Caki2 (cell line): ENCODE measurements at regions not wholly inside any gene's neighbourhood (a gene's known extent, or its start where the extent isn't known, plus 50 kb on each side); places are given as distances from the start of the nearest gene placed in this dataset.

Experiments used
- DNase-seq: peaks from one replicate; pipeline ENCODE4 v3.0.0-alpha.2; 2015; ENCODE audit warnings: low read depth
- in situ Hi-C: cut with HindIII; loops from 2 replicates; pipeline ENCODE4 v1.10.0; 2016; ENCODE audit warnings: low sequenced_read_pairs, low pct_unique_long_range_greater_than_20kb, mixed read lengths

DNA sequence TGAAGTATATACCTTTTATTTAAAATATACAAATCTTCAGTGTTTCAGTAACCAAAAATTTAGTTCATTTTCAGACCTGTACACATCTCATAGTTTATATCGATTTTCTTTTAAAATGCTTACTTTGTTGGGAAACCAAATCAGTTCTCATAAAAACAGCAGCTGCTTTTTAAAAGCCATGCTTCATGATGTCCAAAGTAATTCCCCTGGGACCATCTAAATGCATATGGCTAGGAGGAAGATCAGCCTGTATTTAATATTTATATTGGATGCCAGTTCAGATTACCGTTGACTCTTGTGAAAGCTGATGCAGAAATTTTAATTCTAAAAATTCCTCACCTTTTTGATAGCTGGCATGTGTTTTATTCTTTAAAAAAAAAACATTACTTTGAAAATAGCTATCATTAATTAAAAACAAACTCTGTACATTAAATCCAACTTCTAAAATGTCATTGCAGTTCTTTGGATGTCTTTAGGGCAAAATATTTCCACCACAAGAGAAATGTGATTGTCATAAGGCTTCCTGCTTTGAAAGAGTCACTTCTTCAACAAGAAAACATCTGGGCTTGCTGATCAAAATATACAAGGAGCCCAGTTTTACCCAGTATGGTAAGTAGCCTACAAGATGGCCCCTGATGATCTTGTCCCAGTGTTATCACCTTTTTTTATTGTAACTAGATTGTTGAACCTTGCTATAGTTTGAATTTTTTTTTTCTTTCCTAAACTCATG lies 1242.9 kb upstream of the CDH6 start:
- no peak for DNase-seq
- in situ Hi-C loops, result no loop called here

DNA sequence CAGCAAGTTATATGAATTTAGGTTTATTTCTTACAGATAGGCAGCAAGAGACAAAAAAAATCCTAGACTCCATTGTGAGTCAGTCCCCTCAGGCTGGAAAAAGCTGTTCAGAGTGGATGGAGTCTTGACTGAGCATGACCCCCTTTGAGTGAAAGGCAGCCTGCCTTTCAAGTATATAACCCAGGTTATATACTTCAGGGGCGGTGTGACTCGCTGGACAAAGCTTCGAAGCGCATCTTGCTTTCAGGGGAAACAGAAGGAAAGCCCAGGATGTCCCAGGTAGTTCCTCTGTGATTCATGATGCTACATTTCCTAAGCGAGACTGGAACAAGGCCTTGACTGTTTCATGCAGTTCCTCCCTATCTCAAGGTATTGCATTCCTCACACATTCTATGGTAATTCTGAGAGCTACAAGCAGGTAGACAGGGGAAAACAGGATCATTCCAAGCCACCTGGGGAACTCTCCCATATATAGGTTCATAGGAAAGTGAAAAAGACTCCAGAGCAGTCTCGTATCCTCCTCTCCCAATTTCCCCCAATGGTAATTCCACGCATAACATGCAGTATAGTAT lies 1244.1 kb upstream of the CDH6 start:
- DNase-seq, result no peak
- in situ Hi-C loops, result no loop called here

- in situ Hi-C loops, result no loop called here
- no peak for DNase-seq
Observed at GRCh38 chr5:29944327-29944726, 1249.2 kb upstream of the CDH6 start.

DNA sequence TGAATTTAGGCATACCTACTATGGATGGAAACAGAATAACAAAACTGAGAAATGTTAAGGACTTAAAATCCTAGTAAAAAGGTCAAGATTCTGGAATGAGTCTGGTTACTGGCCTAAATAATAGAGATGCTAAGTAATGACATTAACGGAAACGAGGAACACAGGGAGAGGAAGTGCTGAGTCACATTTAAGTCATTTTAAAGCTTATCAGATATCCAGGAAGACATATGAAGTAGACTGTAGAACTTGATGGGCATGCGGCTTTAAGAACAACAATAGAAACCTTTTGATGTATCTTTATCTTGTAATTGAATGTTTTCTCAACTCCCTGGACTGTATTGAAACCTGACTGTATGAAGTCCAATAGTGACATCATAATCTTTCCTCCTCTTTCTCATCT lies 1251.4 kb upstream of the CDH6 start:
- no peak for DNase-seq
- in situ Hi-C loops, result no loop called here

GRCh38 chr5:29939988-29940387 lies 1253.5 kb upstream of the CDH6 start:
- in situ Hi-C loops, result no loop called here
- no peak for DNase-seq

DNA sequence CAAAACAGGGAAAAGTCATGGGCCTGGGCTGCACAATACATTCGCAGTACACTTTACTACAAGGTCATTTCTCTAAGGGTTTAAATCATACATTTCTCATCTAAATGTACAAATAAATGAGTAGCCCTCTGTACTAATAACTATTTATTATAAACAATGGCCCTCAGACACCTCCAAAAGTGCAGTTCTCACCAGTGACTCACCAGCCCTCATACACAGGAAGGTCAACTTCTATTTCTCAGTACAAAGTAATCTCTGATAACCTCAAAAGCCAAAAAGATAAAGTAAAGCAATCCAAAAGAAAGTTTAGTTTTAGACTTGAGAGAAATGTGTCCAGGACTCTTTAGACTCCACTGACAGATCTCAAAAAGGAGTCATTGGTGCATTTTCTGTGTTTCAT lies 1258.1 kb upstream of the CDH6 start:
- DNase-seq, result no peak

DNA sequence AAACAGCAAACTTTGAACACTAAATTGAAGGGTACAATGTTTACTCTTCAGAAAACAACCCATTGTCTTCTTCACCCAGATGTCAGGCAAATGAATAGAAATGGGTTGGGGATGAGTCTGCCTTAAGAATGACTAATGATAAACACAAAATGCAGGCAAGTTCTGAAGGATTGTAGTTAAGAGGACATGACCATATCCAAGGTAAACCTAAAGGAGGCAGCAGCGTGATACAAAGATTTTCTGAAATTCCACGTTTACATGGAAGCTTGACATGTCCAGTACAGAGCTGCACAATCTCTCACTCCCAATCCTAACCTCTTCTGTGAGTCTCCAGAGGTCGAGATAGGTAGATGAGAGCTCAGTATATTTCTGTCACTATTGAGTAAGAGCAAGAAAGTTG lies 1263.2 kb upstream of the CDH6 start:
- no peak for DNase-seq
- in situ Hi-C loops, result no loop called here

More for the DNA sequence above, 1258.1 kb upstream of the CDH6 start:
- in situ Hi-C loops, result no loop called here

- no peak for DNase-seq
- in situ Hi-C loops, result no loop called here
Observed at GRCh38 chr5:29924107-29924506, 1269.4 kb upstream of the CDH6 start.

GRCh38 chr5:29905626-29906353 lies 1287.7 kb upstream of the CDH6 start:
- no peak for DNase-seq
- in situ Hi-C loops, result no loop called here

DNA sequence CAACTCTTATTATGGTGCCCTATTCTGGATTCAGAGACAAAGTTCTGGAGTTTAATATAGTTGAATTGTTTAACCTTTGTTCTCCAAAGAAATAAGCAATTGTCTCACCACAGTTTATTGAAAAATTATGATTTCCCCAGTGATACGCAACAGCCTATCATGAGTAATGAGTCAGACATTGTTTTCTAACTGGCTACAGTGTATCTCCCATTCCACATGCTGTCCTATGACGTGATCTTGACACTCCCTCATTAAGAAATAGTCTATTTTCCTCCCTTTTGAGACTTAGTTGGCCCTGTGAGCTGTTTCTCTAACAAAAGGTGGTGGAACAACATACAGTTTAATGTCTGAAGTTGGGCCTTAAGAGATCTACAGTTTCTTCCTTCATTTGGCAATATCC lies 1290.6 kb upstream of the CDH6 start:
- DNase-seq, result no peak
- in situ Hi-C loops, result no loop called here

DNA sequence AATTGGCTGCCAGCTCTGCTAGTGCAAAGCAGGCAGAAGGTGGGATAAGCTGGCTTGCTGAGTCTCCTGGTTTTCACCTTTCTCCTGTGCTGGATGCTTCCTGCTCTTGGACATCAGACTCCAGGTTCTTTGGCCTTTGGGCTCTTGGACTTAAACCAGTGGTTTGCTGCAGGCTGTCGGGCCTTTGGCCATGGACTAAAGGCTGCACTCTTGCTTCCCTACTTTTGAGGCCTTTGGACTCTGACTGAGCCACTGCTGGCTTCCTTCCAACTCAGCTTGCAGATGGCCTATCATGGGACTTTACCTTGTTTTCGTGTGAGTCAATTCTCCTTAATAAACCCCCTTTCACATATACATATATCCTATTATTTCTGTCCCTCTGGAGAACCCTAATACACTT lies 1293.9 kb upstream of the CDH6 start:
- in situ Hi-C loops, result no loop called here
- DNase-seq, result no peak

DNA sequence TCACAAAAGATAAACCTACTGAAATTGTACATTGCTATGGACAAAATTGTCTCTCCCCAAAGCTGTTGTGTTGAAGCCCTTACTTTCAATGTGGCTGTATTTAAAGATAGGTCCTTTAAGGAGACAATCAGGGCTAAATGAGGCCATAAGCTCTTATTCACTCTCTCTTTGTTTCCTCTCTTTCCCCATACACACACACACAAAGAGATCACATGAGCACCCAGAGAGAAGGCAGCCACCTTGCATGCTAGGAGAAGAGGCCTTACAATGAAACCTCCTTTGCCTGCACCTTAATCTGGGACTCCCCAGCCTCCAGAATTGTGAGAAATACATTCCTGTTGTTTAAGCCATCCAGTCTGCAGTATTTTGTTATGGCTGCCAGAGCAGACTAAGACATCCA lies 1295.6 kb upstream of the CDH6 start:
- in situ Hi-C loops, result no loop called here
- no peak for DNase-seq

- DNase-seq, result no peak
- in situ Hi-C loops, result no loop called here
Observed at GRCh38 chr5:29896646-29897045, 1296.8 kb upstream of the CDH6 start.

- no peak for DNase-seq
- in situ Hi-C loops, result no loop called here
Observed at GRCh38 chr5:29894668-29895067, 1298.8 kb upstream of the CDH6 start.

DNA sequence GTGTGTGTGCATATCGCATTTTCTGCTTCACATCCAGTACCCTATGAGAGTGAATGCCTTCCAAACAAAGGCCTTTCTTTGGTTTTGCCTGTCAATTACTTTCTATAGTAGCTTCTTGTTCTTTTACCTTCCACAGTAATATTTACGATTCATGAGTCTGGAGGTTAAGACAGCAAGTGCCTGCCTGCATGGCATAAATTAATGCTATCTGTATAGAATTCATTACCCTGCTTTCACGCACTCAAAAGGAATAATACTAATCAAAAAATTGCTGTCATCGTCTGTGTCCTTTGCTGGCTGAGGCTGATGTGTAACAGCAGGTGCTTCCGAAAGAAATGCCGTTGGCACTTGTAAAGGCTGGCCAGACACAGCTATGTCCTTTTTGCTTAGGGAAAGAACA lies 1304.4 kb upstream of the CDH6 start:
- in situ Hi-C loops, result no loop called here
- DNase-seq, result no peak

DNA sequence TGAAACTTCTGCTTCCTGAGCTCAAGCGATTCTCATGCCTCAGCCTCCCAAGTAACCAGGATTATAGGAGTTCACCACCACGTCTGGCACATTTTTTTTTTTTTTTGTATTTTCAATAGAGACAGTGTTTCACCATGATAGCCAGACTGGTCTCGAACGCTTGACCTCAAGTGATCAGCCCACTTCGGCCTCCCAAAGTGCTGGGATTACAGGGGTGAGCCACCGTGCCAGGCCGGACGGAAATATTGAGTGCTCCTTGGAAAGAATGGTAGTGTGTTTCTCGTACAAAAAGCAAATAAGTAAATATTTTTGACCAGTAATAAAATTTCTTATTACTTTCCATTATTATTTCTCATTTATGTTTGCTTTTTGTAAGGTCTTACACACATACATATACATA lies 1307.9 kb upstream of the CDH6 start:
- in situ Hi-C loops, result no loop called here
- no peak for DNase-seq

GRCh38 chr5:29882036-29882435 lies 1311.5 kb upstream of the CDH6 start:
- no peak for DNase-seq
- in situ Hi-C loops, result no loop called here

DNA sequence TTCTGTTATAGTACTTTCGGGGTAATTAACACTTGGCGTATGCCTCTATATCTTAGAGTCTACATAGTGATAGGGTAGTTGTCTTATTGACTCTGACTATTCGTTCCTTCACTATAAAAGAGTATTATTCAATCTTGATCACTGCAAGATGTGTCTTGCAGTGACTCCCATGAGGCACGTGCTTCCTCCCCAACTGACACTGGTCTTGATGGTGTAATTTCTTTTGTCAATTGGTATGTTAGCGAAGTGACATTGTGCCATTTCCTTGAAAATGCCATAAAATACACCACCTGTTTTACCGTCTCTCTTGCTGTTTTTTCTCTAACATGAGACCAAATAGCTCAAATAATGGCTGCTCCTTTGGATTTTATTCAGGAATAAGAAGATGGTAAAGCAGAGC lies 1314.1 kb upstream of the CDH6 start:
- no peak for DNase-seq
- in situ Hi-C loops, result no loop called here

DNA sequence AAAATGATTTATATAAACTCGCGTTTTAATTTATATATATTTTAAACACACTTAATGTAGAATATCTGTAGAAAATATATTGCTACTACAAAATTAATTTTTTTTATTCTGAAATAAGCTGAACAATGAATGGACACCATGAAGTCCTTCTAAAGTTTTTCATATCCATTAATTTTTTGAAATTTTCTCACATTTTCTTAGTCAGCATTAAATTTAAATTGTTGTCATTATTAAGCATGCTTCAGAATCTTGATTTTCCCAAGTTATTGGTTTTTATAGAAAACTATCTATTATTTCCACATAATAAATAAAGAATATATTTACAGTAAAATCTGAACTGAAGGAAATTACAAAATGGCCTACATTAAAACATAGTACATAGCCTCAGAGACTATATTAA lies 1314.9 kb upstream of the CDH6 start:
- no peak for DNase-seq
- in situ Hi-C loops, result no loop called here

GRCh38 chr5:29867155-29867554 lies 1326.3 kb upstream of the CDH6 start:
- DNase-seq, result no peak
- in situ Hi-C loops, result no loop called here
